Endothelial cell of umbilical vein (primary cell): ENCODE measurements at regions not wholly inside any gene's neighbourhood (a gene's known extent, or its start where the extent isn't known, plus 50 kb on each side); places are given as distances from the start of the nearest gene placed in this dataset.

Experiments used
- BruUV-seq: library from RNA; stranded (reverse); fragments of 400-500 nt; replicated peaks from 2 replicates; lab custom pipeline; 2021; lab: Mats Ljungman, UMichigan
- CTCF ChIA-PET: fragments of 300-600, 350-600 bp; sonication (Branson Sonifier 250); formaldehyde crosslinking; loops from one replicate; lab custom pipeline; 2021; ENCODE audit warnings: antibody characterized with exemption, inconsistent platforms; lab: Charles Lee
- POLR2A ChIA-PET: fragments of 300-600, 350-600 bp; sonication (Branson Sonifier 250); formaldehyde crosslinking; loops from one replicate; lab custom pipeline; 2021; ENCODE audit warnings: antibody characterized with exemption, inconsistent platforms; lab: Charles Lee
- DNase-seq: peaks from one replicate; pipeline ENCODE4 v3.0.0-alpha.2; 2011; ENCODE audit warnings: low read depth, low spot score
- FAIRE-seq: peaks from 2 replicates; lab custom pipeline; 2011; peaks lifted over from hg19 to GRCh38; lab: Jason Lieb, UNC
- H2AFZ ChIP-seq: 2 replicates; pipeline ENCODE4 v1.6.0; 2012; ENCODE audit warnings: low read depth, low read length, control low read depth, inconsistent platforms
- H3K27ac ChIP-seq: 2 replicates; pipeline ENCODE4 v1.5.1; 2011; ENCODE audit warnings: low read depth, mild to moderate bottlenecking, control low read depth, low read length, moderate library complexity; ENCODE audit not compliant: insufficient read depth
- H3K27me3 ChIP-seq, 2 experiments: 2 replicates each; pipeline versions ENCODE4 v1.6.0 to v1.6.1; 2011; ENCODE audit warnings: low read length in 2 of 2, mixed read lengths in 1 of 2; ENCODE audit not compliant: control insufficient read depth in 2 of 2, insufficient read depth in 2 of 2
- H3K36me3 ChIP-seq, 2 experiments: 2 replicates in 1 of 2; 3 replicates in 1 of 2; pipeline ENCODE4 v1.5.1; 2011; ENCODE audit warnings: low read length in 2 of 2, mild to moderate bottlenecking in 1 of 2, moderate library complexity in 1 of 2; ENCODE audit not compliant: control insufficient read depth in 2 of 2, insufficient read depth in 2 of 2; ENCODE audit errors: extremely low read depth in 1 of 2
- H3K4me1 ChIP-seq: 3 replicates; pipeline ENCODE4 v1.5.1; 2011; ENCODE audit warnings: mild to moderate bottlenecking, low read length; ENCODE audit not compliant: control insufficient read depth, insufficient read depth; ENCODE audit errors: extremely low read depth
- H3K4me2 ChIP-seq: 2 replicates; pipeline ENCODE4 v1.6.1; 2011; ENCODE audit warnings: low read length, control low read depth, mixed read lengths; ENCODE audit not compliant: insufficient read depth
- H3K4me3 ChIP-seq, 3 experiments: fragments of 200-600 bp in 1 of 3; sonication (generic), shearing (Covaris generic) in 1 of 3; replicated peaks in 1 of 3; 2 replicates each; pipeline ENCODE4 v1.5.1; 2011 to 2016; ENCODE audit warnings: control low read depth in 3 of 3, low read length in 3 of 3, mild to moderate bottlenecking in 2 of 3, inconsistent platforms in 1 of 3, low read depth in 1 of 3, moderate library complexity in 1 of 3; ENCODE audit not compliant: insufficient read depth in 1 of 3
- H3K79me2 ChIP-seq: 2 replicates; pipeline ENCODE4 v1.6.0; 2012; ENCODE audit warnings: low read length, inconsistent platforms; ENCODE audit not compliant: control insufficient read depth, insufficient read depth
- H3K9ac ChIP-seq: replicated peaks from 2 replicates; pipeline ENCODE3; 2011; ENCODE audit warnings: low read length, control low read depth; ENCODE audit not compliant: insufficient read depth; ENCODE audit errors: extremely low read depth
- H3K9me1 ChIP-seq: replicated peaks from 3 replicates; pipeline ENCODE4 v1.6.0; 2011; ENCODE audit warnings: mild to moderate bottlenecking, low read length; ENCODE audit not compliant: control insufficient read depth, insufficient read depth; ENCODE audit errors: extremely low read depth
- H3K9me3 ChIP-seq: replicated peaks from 2 replicates; pipeline ENCODE4 v1.5.1; 2012; ENCODE audit warnings: low read length, inconsistent platforms; ENCODE audit not compliant: control insufficient read depth, insufficient read depth
- H4K20me1 ChIP-seq: replicated peaks from 2 replicates; pipeline ENCODE3; 2011; ENCODE audit warnings: mild to moderate bottlenecking, low read length; ENCODE audit not compliant: control insufficient read depth, insufficient read depth; ENCODE audit errors: extremely low read depth
- CTCF ChIP-seq, 2 donors: IDR thresholded peaks; 1 replicate in 1 of 2; 2 replicates in 1 of 2; pipeline ENCODE4 v1.5.1; 2011; ENCODE audit warnings: low read length in 2 of 2, mild to moderate bottlenecking in 2 of 2, moderate library complexity in 2 of 2, control low read depth in 1 of 2, inconsistent platforms in 1 of 2, low read depth in 1 of 2; ENCODE audit not compliant: insufficient read depth in 1 of 2; ENCODE audit errors: extremely low read depth in 1 of 2
- EZH2 ChIP-seq: IDR thresholded peaks from 2 replicates; pipeline ENCODE4 v1.6.1; 2012; ENCODE audit warnings: borderline replicate concordance, low read depth, mild to moderate bottlenecking, moderate library complexity, low read length, inconsistent platforms; ENCODE audit not compliant: severe bottlenecking
- GATA2 ChIP-seq: IDR thresholded peaks from 2 replicates; pipeline ENCODE4 v1.7.0; 2011; ENCODE audit warnings: low read depth, mild to moderate bottlenecking, moderate library complexity, mixed read lengths, low read length; ENCODE audit not compliant: insufficient read length, insufficient read depth
- JUN ChIP-seq: IDR thresholded peaks from 2 replicates; pipeline ENCODE4 v1.6.1; 2011; ENCODE audit warnings: borderline replicate concordance, low read depth; ENCODE audit not compliant: insufficient read length, insufficient read depth
- MAX ChIP-seq: IDR thresholded peaks from 2 replicates; pipeline ENCODE4 v1.6.1; 2011; ENCODE audit not compliant: insufficient read depth, insufficient read length
- POLR2A ChIP-seq: IDR thresholded peaks from 2 replicates; pipeline ENCODE4 v1.6.1; 2012; ENCODE audit warnings: low read depth, mild to moderate bottlenecking, control low read depth, low read length
- POLR2AphosphoS5 ChIP-seq: IDR thresholded peaks from 2 replicates; pipeline ENCODE4 v1.6.1; 2012; ENCODE audit warnings: low read depth, mild to moderate bottlenecking, control low read depth, low read length, moderate library complexity; ENCODE audit not compliant: insufficient read depth
- dilution Hi-C: fragments of 300-500 bp; cut with MboI; formaldehyde crosslinking; loops from one replicate; pipeline ENCODE4 v1.15.0; 2019; ENCODE audit warnings: low sequenced_read_pairs; ENCODE audit not compliant: extremely low pct_ligation_motif_present
- intact Hi-C: fragments of 100-400 bp; cut with micrococcal nuclease; formaldehyde crosslinking; loops from one replicate; pipeline ENCODE4 v1.10.0; 2022

GRCh38 chr2:176619504-176619903 is 350.3 kb downstream of the MTX2 start:
- TF ChIP-seq POLR2AphosphoS5, result no peak
- TF ChIP-seq CTCF (IDR thresholded peaks at IDR 0.05; ENCODE audit: extremely low read depth in 1 of 2, insufficient read depth in 1 of 2, low read depth in 1 of 2, low read length in 2 of 2), result no peak
- TF ChIP-seq POLR2A, result no peak
- TF ChIP-seq EZH2, result no peak
- no peak for TF ChIP-seq MAX
- Histone ChIP-seq H3K9me3 (no peaks in the 10 kb centered on the region), H3K79me2 (no peaks in the 10 kb centered on the region), H3K9me1 (no peaks in the 10 kb centered on the region), H3K9ac (no peak overlapping the region), H3K27me3 (no peaks in the 10 kb centered on the region), H3K36me3 (no peaks in the 10 kb centered on the region), H2AFZ (no peak overlapping the region), H3K4me2 (no peak overlapping the region), H3K27ac (no peak overlapping the region), H4K20me1 (no peaks in the 10 kb centered on the region), H3K4me1 (peaks cover 3% of the 10 kb centered on the region), H3K4me3 (no peak overlapping the region)
- CTCF ChIA-PET, result interaction anchor here (1.0 to 1.4 kb wide), 3 partner anchors 15 to 492 kb away, joined by 3 to 4 read pairs (median 3); no protein-coding TSS in a partner anchor
- POLR2A ChIA-PET, result no interaction called here
- intact Hi-C loops (no loop called here), dilution Hi-C loops (no loop called here)
- FAIRE-seq, result no peak
- BruUV-seq, result no TSS peak
- DNase-seq, result no peak

- ChIA-PET POLR2A (no interaction called here), CTCF (interaction anchor here (0.7 to 1.3 kb wide), 3 partner anchors 14 to 31 kb away, joined by 3 read pairs; no protein-coding TSS in a partner anchor)
- dilution Hi-C loops, result no loop called here
Measured at GRCh38 chr2:176621350-176621749, 352.1 kb downstream of the MTX2 start.

More at GRCh38 chr2:176621350-176621749, 352.1 kb downstream of the MTX2 start:
- no peaks in the 10 kb centered on the region for H4K20me1 ChIP-seq
- no peaks in the 10 kb centered on the region for H3K4me1 ChIP-seq
- no peak overlapping the region for H3K4me3 ChIP-seq
- no peaks in the 10 kb centered on the region for H3K36me3 ChIP-seq
- H3K9ac ChIP-seq, result no peak overlapping the region
- H3K27ac ChIP-seq, result no peak overlapping the region
- intact Hi-C loops, result no loop called here
- H3K79me2 ChIP-seq, result no peaks in the 10 kb centered on the region
- H3K9me1 ChIP-seq, result no peaks in the 10 kb centered on the region
- no peaks in the 10 kb centered on the region for H3K27me3 ChIP-seq
- no TSS peak for BruUV-seq
- TF ChIP-seq MAX (no peak), GATA2 (no peak), JUN (no peak)
- H2AFZ ChIP-seq, result no peak overlapping the region
- H3K9me3 ChIP-seq, result no peaks in the 10 kb centered on the region
- DNase-seq (no peak), FAIRE-seq (no peak)
- no peak overlapping the region for H3K4me2 ChIP-seq
